GM18507 (cell line): ENCODE measurements at regions not wholly inside any gene's neighbourhood (a gene's known extent, or its start where the extent isn't known, plus 50 kb on each side); places are given as distances from the start of the nearest gene placed in this dataset.

Source experiments
- DNase-seq: peaks from one replicate; pipeline ENCODE4 v3.0.0; 2011; ENCODE audit warnings: low read depth; ENCODE audit not compliant: insufficient read length; ENCODE audit errors: extremely low spot score
- FAIRE-seq: peaks from 2 replicates; lab custom pipeline; 2011; peaks lifted over from hg19 to GRCh38; lab: Jason Lieb, UNC

DNA sequence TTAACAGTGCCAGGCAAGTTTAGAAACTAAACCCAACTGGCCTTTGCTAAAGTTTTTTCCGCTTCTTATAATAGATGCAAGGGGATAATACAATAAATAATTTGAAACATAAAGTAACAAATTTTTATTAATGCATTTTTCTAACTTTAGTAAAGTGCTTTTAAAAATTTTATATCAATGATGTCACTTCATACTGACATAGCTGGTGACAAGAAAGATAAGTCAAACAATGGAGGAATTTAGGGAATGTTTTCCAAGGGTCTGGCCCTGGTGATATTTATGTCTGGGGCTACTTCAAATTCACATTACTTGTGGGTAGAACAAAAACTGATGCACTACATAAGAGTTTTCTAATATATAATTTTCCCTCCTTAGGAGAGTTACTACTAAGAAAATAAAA is 61.2 kb upstream of the CBLN2 start:
- FAIRE-seq (no peak), DNase-seq (no peak)

DNA sequence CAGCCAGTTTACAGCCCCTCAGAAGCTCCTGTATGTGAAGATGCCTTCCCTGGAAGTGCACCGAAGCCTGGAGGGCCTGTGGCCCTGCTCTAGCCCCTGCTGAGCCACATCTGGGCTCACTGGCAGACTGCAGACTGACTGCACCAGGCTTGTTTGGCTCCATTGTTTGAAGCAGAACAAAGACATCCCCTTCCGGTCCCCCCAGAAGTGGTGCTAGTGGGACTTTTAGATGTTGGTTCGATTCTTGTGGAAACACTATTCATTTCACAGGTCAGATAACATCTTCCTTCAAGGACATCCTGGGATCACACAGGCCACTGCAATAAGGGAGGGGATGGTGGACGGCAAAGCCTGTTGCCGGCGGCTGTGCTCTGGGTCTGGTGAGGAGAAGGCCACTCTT is 57.8 kb upstream of the CBLN2 start:
- FAIRE-seq (no peak), DNase-seq (no peak)

DNA sequence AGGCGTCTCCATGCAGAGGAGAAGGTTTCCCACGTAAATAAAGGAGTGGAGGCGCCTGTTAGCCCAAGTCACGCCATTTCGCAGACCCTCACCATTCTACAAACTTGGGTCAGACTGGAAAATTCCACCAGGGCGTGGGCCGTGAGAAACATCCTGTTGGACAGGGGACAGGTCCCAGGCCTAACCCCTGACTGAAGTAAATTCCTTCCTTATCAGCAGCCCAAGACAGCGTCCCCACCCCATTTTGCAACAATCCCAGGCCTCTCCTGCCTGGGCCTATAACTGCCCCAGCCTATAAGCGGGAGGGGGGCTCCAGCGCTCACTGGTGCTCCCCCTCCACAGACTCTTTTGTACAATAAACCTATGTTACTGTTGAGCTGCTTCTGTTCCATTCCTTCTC is 57.3 kb upstream of the CBLN2 start:
- FAIRE-seq (no peak), DNase-seq (no peak)
